Keratinocyte (primary cell): ENCODE measurements at regions not wholly inside any gene's neighbourhood (a gene's known extent, or its start where the extent isn't known, plus 50 kb on each side); places are given as distances from the start of the nearest gene placed in this dataset.

Experiments
- EZH2 ChIP-seq: IDR thresholded peaks from one replicate; pipeline ENCODE4 v1.6.1; 2012; ENCODE audit warnings: inconsistent platforms, mild to moderate bottlenecking, low read length, moderate library complexity
- TF ChIP-seq, protein P1 (sequence below), 3 experiments: IDR thresholded peaks in 1 of 3; conservative IDR thresholded peaks in 1 of 3; optimal IDR thresholded peaks in 1 of 3; 2 replicates in 2 of 3; 3 replicates in 1 of 3; pipeline versions ENCODE3 to v1.5.1; 2011; ENCODE audit warnings: low read length in 3 of 3, mild to moderate bottlenecking in 3 of 3, moderate library complexity in 2 of 3, control low read depth in 1 of 3, inconsistent platforms in 1 of 3; ENCODE audit not compliant: insufficient read depth in 2 of 3; ENCODE audit errors: extremely low read depth in 1 of 3

DNA sequence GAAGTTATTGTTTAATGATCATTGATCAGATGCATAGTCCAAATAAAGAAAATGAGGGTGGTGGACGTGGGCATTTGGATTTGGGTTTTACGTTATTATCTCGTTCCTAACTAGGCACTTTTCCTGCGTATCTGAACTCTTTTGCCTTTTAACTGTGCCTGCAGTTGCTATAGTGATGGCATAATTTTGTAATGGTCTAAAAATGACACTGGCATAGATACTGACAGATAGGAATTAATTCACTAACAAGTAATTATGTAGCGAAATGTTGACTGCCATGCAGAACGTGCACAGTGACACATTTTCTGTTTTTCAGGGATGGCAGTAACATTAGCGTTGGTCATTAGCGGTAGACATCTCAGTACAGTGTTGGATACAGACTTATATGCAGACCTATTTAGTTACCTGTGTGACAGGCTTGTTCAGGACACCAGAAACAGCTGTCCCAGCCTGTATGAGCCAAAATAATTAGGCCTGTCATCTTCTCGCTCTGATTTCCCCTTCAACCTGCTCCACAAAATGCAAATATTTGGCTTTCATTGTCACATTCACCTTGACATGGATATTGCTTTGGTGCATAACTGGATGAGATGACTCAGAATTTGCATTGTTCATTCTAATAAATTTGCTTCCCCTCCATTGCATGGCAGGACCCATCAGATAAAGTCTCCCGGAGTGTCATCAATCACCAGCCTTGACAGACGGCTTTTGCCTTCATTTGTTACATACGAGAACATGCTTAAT is 413.3 kb upstream of the IRX1 start:
- TF ChIP-seq, protein P1, sequence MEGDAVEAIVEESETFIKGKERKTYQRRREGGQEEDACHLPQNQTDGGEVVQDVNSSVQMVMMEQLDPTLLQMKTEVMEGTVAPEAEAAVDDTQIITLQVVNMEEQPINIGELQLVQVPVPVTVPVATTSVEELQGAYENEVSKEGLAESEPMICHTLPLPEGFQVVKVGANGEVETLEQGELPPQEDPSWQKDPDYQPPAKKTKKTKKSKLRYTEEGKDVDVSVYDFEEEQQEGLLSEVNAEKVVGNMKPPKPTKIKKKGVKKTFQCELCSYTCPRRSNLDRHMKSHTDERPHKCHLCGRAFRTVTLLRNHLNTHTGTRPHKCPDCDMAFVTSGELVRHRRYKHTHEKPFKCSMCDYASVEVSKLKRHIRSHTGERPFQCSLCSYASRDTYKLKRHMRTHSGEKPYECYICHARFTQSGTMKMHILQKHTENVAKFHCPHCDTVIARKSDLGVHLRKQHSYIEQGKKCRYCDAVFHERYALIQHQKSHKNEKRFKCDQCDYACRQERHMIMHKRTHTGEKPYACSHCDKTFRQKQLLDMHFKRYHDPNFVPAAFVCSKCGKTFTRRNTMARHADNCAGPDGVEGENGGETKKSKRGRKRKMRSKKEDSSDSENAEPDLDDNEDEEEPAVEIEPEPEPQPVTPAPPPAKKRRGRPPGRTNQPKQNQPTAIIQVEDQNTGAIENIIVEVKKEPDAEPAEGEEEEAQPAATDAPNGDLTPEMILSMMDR (optimal IDR thresholded peaks at IDR 0.05 in 1 of 3, IDR thresholded peaks at IDR 0.05 in 1 of 3, conservative IDR thresholded peaks at IDR 0.05 in 1 of 3; ENCODE audit: extremely low read depth in 1 of 3, insufficient read depth in 2 of 3, low read length in 3 of 3) = no peak
- TF ChIP-seq EZH2 = no peak
